Kidney epithelial cell (primary cell): ENCODE measurements at regions not wholly inside any gene's neighbourhood (a gene's known extent, or its start where the extent isn't known, plus 50 kb on each side); places are given as distances from the start of the nearest gene placed in this dataset.

Experiments
- DNase-seq: peaks from one replicate; pipeline ENCODE4 v3.0.0-alpha.2; 2010; ENCODE audit warnings: low read depth
- H3K27me3 ChIP-seq: 2 replicates; pipeline ENCODE4 v1.6.0; 2011; ENCODE audit warnings: low read length; ENCODE audit not compliant: control insufficient read depth, insufficient read depth
- H3K36me3 ChIP-seq: 2 replicates; pipeline ENCODE4 v1.5.1; 2011; ENCODE audit warnings: low read length; ENCODE audit not compliant: control insufficient read depth, insufficient read depth
- H3K4me3 ChIP-seq: 2 replicates; pipeline ENCODE4 v1.5.1; 2011; ENCODE audit warnings: low read depth, mild to moderate bottlenecking, control low read depth, low read length
- TF ChIP-seq, protein P1 (sequence below): IDR thresholded peaks from 2 replicates; pipeline ENCODE4 v1.5.1; 2011; ENCODE audit warnings: mild to moderate bottlenecking, moderate library complexity, low read length, control low read depth, inconsistent platforms; ENCODE audit not compliant: insufficient read depth, poor library complexity, severe bottlenecking

- H3K36me3 ChIP-seq: no peaks in the 10 kb centered on the region
- H3K4me3 ChIP-seq: no peak overlapping the region
- TF ChIP-seq, protein P1, sequence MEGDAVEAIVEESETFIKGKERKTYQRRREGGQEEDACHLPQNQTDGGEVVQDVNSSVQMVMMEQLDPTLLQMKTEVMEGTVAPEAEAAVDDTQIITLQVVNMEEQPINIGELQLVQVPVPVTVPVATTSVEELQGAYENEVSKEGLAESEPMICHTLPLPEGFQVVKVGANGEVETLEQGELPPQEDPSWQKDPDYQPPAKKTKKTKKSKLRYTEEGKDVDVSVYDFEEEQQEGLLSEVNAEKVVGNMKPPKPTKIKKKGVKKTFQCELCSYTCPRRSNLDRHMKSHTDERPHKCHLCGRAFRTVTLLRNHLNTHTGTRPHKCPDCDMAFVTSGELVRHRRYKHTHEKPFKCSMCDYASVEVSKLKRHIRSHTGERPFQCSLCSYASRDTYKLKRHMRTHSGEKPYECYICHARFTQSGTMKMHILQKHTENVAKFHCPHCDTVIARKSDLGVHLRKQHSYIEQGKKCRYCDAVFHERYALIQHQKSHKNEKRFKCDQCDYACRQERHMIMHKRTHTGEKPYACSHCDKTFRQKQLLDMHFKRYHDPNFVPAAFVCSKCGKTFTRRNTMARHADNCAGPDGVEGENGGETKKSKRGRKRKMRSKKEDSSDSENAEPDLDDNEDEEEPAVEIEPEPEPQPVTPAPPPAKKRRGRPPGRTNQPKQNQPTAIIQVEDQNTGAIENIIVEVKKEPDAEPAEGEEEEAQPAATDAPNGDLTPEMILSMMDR: no peak
- DNase-seq: no peak
- H3K27me3 ChIP-seq: no peaks in the 10 kb centered on the region
Observed at GRCh38 chr7:156420496-156420895, 220.1 kb upstream of the RNF32 start.

DNA sequence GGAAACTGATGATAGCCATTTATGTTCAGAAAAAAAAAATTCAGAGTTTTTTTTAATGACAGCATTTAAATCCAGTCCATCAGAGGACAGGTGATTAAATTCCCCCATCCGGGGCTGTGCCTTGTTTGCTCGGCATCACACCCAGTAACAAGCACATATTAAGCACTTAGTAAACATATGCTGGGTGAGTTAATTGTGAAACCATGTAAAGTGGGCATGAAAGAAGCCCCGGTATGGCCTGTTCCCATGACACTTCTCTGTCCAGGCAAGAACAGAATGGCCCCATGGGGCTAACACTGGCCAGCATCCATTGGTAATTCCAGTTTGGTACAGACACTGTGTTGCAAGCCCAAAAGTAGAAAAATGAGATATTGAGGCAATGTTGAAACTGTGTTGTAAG is 220.8 kb upstream of the RNF32 start:
- no peak for DNase-seq
- Histone ChIP-seq H3K4me3 (no peak overlapping the region), H3K27me3 (no peaks in the 10 kb centered on the region), H3K36me3 (no peaks in the 10 kb centered on the region)
- TF ChIP-seq, protein P1: no peak

- Histone ChIP-seq H3K27me3 (no peaks in the 10 kb centered on the region), H3K36me3 (no peaks in the 10 kb centered on the region), H3K4me3 (no peak overlapping the region)
- DNase-seq: no peak
- TF ChIP-seq, protein P1: no peak
Observed at GRCh38 chr7:156402255-156402654, 238.3 kb upstream of the RNF32 start.

DNA sequence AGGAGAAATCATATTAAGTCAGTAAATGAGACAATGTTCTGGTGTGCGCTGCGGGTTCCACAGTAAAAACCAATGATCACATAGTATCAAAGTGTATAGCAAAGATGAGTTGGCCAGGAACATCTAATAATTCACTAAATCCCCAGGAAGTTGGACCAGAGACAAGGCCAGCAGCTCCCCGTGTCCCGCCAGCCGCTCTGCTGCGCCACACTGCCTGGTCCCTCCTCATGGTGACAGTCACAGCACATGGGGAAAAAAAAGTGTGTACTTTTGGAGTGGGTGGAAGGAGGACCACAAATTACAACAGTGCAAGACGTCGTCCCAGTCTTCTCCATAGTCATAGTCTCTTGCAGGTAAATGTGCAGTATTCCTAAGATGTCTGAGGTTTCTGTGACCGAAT is 239.0 kb upstream of the RNF32 start:
- TF ChIP-seq, protein P1: no peak
- Histone ChIP-seq H3K27me3 (no peaks in the 10 kb centered on the region), H3K36me3 (no peaks in the 10 kb centered on the region), H3K4me3 (no peak overlapping the region)
- no peak for DNase-seq

- no peak overlapping the region for H3K4me3 ChIP-seq
- H3K27me3 ChIP-seq: no peaks in the 10 kb centered on the region
- no peaks in the 10 kb centered on the region for H3K36me3 ChIP-seq
- TF ChIP-seq, protein P1: no peak
- no peak for DNase-seq
Observed at GRCh38 chr7:156400046-156400445, 240.5 kb upstream of the RNF32 start.

DNA sequence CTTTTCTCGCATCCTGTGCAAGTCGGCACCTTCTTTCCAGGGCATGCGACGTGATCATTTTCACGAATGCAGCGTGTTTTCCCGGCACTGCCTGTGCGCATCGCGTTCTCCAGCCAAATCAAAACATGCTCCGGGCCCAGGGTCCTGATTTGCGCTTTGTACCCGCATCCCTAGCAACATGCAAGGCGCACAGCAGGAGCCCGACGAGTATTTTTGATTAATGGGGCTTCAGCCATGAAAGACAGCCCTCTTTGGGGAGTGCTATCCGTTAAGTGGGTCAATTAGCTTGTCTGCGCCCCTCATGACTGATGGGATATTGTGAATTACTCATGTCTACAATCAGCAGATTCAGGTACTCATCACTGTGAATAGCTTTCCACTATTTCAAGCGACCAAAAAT is 243.3 kb upstream of the RNF32 start:
- TF ChIP-seq, protein P1: no peak
- no peak for DNase-seq
- no peaks in the 10 kb centered on the region for H3K27me3 ChIP-seq
- H3K4me3 ChIP-seq: no peak overlapping the region
- no peaks in the 10 kb centered on the region for H3K36me3 ChIP-seq
